Mammary epithelial cell (primary cell): ENCODE measurements at regions not wholly inside any gene's neighbourhood (a gene's known extent, or its start where the extent isn't known, plus 50 kb on each side); places are given as distances from the start of the nearest gene placed in this dataset.

ENCODE experiments used
- CTCF ChIP-seq, 2 donors: IDR thresholded peaks in 1 of 2; conservative IDR thresholded peaks in 1 of 2; 2 replicates each; pipeline ENCODE4 v1.5.1; 2011 to 2012; ENCODE audit warnings: inconsistent platforms in 2 of 2, low read length in 2 of 2, mild to moderate bottlenecking in 2 of 2, control low read depth in 1 of 2, low read depth in 1 of 2; ENCODE audit not compliant: insufficient read depth in 1 of 2; ENCODE audit errors: extremely low read depth in 1 of 2
- EZH2 ChIP-seq: IDR thresholded peaks from 2 replicates; pipeline ENCODE4 v1.6.1; 2012; ENCODE audit warnings: low read length, inconsistent platforms, borderline replicate concordance

DNA sequence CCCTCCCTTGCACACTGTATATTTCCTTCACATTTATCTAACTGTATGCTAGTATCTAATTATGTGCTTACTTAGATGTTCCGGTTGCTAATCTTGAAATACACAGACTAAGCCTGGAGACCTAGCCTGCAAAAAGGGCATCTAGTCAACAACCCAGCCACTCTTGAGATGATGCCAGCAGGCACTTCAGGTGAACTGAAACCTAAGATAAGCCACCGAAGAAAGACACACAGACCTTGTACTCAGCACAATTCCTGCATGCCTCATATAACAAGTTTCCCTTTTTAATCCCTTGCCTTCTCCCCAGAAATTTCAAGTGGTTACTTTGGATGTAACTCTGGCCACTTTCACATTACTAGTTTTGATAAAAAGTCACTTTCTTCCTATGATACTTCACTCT lies 2506.6 kb downstream of the ARAP2 start:
- TF ChIP-seq CTCF (conservative IDR thresholded peaks at IDR 0.05 in 1 of 2, IDR thresholded peaks at IDR 0.05 in 1 of 2; ENCODE audit: extremely low read depth in 1 of 2, insufficient read depth in 1 of 2, low read depth in 1 of 2, low read length in 2 of 2) (no peak), EZH2 (no peak)
